GM19438 (cell line): ENCODE measurements at regions not wholly inside any gene's neighbourhood (a gene's known extent, or its start where the extent isn't known, plus 50 kb on each side); places are given as distances from the start of the nearest gene placed in this dataset.

Experiments
- ATAC-seq: cut with Tn5 transposase; IDR thresholded peaks from one replicate; pipeline ENCODE4 v1.9.1; 2021; ENCODE audit warnings: low read depth; ENCODE audit not compliant: unreplicated experiment

DNA sequence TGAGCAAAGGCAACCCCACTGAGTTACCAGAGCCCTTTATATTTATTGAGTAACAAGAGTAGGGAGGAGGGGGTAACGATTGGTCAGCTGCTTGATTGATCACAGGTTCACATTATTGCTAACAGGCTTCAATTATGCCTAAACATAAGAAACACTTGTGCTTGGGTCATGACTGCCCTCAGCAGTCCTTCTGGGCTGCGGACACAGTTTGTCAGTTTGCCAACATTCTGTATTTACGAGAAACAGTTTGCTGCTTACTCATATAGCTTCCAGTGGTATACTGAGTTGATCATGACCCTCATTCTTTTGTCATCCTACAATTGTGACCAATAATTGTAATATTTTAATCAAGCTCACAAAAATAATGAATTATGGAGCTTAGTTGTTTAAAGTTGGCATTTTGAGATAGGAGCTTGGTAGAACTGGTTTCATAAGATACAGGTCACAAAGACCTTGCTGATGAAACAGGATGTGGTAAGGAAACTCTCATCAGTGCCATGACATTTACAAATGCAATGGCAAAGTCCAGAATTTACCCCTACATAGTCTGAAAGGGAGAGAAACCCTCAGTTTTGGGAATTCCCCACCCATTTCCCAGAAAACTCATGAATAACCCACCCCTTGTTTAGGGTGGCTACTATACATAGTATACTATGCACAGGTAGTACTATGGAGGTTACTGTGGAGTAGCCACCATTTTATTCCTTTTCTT, 1421.0 kb upstream of the FLRT2 start:
- ATAC-seq, result no peak

DNA sequence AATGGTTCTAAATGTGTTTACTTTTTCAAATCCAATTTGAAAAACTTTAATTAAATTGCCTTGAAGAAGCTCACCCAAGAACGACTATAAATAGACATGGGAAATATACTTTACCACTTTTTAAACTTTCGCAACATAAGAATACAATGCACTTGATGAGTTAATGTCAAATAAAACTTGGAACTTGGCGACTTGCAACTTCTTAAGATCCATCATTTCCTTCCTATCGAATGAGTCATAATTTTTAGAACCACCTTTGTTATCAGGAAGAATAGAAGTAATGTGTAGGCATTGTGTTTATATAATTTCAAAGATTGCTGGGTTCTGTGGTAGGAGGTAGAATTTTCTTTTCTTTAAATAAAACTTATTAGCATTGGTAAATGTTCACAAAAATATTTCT, 1417.4 kb upstream of the FLRT2 start:
- ATAC-seq, result no peak

DNA sequence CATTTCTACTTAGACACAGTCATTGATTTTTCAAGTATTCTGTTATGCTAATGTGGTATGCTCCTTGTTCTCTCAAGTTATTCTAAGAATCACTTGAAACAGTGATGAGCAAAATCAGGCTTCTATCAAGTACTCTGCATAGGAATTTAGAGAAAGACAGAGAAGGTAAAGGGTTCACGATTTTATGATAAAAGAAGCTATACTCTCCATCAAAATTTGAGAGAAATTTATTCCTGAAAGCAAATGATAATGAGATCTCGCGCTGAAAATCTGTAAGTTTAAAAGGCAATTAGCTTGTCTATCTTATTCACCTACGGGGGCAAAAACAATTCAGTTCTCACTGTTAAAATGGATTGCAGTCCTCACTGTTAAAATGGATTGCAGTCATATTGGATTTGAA, 1404.3 kb upstream of the FLRT2 start:
- no peak for ATAC-seq

DNA sequence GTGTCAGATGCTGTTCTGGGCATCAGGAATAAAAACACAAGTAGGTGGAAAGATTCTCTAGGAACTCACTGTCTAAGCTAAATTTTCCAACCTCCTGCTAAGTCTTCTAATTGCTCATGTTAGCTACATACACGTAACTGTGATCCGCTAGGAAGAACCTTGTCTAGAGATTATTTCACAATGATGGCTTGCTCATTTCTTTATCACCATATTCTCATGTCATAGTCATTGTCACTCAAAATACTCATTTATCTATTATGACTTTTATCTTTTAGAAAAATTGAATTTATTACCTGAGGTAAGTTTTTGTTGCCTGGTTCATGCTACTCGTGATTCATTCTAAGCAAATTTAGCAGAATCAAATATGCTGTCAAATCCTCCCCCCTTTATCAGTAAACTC, 1402.4 kb upstream of the FLRT2 start:
- no peak for ATAC-seq

DNA sequence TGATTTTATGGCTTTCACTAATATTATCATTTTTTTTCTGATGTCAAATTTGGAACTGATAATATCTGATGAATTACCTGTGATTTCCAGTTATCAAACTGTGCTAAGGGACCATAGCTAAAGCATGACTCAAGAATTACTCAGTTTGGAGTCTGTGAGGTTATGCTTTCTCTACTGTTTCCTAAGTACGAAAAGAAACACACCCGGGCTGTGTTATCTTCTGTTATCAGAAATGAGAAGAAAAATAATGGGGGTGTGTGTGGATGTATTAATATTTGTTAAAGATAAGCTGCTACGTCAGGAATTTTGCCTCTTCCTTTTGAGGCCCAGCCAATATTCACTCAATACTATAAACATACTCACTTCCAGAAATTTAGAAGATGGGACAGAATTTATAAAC, 1401.9 kb upstream of the FLRT2 start:
- no peak for ATAC-seq

DNA sequence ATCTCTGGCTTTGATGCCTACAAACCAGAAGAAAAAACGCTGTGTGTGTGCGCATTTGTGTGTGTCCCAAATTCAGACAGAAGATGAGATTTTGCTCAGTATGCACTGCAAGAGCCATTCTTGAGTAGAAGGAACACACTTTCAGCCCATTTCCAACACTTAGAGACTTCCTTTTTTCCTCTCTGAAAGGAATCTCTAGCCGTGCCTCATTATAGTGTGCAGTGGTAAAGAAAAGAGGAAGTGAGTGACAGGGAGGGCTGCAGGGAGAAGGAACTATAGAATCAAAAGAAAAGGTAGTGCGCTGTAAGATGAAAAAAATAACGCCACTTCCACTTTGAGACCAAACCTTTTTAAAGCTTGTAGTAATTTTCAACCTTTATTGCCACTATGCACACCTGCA, 1400.9 kb upstream of the FLRT2 start:
- no peak for ATAC-seq

DNA sequence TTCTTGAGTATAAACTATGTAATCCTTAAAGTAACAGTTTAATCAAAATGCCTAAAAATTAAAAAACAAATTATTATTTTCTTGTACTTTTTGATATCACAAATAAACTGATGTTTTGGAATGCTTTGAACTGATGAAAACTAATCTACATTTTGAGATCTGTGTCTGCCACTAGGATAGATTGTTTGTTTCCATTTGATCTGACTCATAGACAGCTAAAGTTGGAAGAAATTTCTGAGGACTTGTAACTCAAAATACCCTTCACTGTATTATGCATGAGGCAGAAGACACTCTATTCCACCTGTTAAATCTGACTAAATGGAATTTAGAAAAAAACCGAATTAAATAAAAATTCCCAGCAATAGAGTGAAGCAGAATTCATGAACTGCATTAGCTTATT, 1400.0 kb upstream of the FLRT2 start:
- ATAC-seq, result no peak

DNA sequence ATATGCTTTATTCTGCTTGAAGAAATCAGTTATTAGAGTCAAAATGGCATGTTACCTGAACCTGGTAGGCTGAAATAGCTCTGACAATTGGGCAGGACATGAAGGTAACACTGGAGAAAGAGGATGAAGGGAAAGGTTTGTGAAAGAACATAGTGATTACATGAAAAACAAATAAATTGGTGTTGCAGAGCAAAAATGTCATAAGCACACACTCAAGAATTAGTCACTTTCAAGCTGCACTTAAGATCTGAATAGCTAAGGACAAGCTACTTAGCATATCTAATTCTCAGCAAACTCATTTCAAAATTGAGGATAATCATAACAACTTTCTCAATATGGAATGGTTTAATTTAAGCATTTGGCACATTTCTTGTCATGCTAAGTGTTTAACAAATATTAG, 1398.0 kb upstream of the FLRT2 start:
- ATAC-seq, result no peak

DNA sequence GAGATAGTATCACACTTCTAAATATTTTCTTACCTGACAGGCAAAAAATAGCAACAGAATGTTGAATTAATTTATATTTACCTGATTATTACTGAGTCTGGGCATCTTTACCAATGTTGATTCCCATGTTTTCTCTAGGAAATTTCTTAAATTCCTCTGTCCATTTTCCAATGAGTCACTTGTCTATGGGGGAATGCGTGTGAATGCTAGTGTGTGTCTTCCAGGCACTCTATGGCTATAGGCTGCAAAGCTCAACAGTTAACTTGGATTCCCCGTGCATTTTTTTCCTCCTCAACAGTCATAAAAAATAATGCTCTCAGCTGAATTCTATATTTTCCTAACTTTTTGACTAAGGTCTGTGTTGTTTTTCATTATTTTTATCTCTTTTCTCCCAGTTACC, 1385.8 kb upstream of the FLRT2 start:
- ATAC-seq, result no peak

DNA sequence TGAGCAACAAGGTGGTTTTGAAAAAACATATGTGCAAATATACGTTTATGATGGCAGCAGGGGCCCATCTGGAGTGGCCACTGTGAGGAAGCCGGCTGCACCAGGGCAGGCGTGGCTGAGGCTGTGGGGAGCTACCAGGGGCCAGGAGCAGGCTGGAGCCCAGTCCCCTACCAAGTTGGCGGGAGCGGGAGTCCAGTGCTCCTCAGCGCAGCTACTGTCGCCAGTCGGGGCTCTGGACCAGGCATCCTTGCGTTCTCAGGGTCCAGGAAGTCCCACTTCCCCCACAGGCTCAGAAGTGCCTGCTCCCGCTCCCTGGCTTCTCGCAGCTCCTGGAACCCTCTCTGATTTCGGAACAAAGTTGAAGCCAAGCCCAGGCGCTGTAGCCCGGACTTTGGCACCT, 1377.5 kb upstream of the FLRT2 start:
- no peak for ATAC-seq

DNA sequence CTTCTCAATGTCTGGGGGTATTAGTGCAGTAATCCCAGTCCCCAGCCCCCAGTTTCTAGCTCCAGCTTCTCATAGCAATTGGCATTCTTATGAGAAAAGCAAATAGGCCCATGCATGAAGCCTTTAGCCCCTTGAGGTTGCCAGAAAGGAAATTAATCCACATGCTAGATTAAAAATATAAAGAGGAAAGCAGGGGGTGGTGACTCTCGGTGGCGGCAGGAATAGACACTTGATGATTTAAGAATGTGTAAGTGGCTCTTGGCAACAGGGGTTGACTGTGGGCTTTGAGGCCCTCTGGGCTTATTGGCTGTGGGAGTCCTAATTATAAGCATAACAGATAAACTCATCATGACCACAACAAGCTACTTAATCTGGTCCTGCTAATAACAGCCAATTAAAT, 1367.3 kb upstream of the FLRT2 start:
- no peak for ATAC-seq

DNA sequence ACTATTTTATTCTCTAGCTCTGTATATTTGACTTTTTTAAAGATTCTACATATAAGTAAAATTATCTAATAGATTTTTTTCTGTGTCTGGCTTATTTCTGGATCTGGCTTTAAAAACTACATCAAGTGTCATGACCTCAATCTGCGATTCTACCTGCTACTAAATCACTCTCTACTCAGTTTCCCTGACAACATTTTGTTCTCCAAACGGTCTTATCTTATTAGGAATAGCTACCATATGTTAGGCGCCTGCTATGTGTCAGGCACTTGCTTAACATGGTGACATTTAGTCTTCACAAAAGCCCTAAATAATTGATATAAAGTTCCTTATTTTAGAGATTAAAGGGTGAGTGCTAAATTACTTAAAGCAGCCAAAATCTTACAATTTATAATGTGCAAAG, 1362.9 kb upstream of the FLRT2 start:
- ATAC-seq, result no peak

DNA sequence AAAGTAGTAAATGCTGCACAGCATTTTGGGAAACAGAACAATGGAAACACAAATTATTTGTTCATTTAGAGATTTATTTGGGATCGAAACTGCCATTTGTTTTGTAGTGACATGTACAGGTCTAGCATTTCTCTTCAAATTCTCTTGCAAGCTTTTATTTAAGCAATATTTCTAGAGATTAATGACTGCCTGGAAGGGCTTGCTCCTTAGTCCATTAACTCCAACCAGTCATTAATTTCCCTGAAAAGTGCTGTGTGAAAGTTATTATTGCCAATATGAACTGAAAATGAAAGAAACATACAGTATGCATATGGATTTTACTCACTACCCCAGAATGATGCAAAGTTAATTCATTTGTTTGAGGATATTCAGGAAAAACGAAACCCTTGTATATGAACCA, 1349.6 kb upstream of the FLRT2 start:
- ATAC-seq, result no peak

DNA sequence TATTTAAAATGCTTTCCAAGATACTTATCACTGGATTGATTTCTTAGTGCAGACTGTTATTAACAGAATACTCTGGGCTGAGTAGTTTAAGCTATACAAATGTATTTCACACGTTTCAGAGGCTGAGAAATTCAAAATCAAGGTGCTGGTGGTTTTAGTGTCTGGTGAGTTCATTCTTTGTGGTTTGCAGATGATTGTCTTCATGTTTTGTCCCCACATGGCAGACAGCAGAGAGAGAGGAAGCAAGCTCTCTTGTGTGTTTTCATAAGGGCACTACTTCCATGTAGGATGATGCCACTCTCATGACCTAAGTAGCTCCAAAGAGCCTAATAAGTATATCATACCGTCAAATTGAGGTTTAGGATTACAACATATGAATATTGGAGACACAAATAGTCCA, 1348.9 kb upstream of the FLRT2 start:
- ATAC-seq, result no peak

DNA sequence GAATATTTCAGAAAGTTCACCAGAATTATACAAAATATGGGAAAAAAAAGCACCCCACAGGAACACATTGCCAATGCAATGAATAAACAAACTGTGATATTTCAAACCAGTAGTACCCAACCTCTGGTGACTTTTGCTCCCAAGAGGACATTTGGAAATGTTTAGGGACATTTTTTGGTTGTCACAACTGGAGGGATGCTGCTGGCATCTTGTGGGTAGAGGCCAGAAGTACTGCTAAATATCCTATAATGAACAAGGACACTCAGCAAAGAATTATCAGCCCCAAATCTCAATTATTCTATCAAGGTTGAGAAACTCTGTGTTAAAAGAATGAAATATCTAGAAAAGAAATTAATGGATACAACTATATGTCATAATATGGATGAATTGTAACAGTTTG, 1334.4 kb upstream of the FLRT2 start:
- no peak for ATAC-seq

DNA sequence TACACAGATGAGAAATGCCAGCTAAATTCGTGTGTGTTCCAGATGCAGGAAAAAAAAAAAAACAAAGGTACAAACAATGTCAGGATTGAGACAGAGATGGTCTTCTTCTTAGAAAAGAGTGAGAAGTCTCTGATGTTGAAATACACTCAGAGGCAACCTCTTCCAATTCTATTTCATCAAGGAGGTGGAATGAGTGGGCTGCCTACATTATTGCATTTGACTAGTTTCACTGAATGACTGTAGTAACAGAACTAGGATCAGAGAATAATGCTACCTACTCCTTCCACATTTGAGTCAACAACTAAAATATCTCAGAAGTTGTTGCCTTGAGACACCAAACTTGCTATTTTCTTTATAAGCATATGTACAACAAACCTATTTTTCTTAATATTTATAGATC, 1332.2 kb upstream of the FLRT2 start:
- ATAC-seq, result no peak

DNA sequence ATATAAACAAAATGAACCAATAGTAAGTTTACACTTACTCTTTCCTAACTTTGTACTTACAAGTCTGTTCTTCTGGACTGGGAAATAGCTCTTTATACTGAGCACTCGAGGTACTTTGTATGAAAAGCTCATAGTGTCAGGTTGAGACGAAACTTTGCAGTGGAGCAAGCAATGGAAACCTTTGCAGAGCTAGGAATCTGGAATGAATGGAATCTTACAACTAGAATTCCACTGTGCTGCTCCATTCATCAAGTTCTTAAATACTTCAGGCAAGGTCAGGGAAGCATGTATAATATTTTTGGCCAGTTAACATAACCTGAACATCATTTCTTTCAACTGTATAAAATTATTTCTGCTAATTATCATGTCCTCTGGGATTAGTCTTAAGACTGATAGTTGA, 1327.5 kb upstream of the FLRT2 start:
- no peak for ATAC-seq

DNA sequence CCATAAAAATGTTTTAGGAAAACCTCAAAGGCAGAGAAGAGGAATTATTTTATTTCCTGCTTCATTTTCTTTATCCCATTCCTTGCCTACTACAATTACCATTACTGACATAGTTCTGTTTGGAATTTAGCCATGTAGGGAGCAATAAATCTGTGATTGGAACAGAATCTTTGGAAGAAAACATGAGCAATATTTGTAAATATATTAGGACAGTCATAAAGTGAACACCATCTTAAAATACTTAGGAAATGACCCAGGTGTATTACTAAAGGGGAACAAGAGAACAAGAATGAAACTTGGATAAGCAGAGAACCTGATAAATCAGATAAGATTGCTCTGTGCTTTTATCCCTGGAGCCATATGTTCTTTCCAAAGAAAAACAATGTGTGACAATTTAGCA, 1326.0 kb upstream of the FLRT2 start:
- ATAC-seq, result no peak

DNA sequence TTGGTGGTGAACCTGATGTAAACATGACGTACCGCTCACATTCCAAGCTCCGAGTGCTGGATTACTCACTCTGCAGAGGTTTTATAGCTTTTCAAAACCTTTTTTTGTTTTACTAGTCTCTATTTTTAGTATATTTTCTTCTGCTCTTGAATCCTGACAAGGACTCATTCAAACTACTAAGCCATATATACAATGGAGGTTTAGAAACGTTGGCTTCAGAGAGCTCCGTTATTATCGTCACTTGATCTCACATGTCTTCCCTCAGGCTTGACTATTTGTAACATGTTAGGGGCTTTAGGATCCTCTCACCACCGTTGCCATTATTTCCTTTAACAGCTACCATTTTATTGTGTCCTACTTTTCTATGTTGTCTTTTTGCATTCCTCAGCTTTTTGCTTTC, 1321.5 kb upstream of the FLRT2 start:
- no peak for ATAC-seq

DNA sequence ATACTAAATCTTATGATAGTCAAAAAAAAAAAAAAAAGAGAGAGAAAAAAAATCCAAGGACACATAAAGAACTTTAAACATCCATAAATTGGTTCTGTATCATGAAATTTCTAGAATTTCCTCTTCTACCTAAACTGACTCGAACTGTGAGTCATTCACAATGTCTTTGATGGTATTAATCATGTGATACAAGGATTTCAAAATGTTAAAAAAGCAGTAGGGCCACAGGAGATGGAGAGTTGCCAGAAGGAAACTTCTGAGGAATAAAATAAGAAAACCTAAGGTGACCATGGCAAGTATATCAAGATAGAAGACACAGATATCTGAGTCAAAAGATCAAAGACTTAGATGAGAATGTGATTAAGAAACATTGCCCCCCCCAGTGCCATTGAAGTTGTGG, 1320.9 kb upstream of the FLRT2 start:
- ATAC-seq, result no peak

DNA sequence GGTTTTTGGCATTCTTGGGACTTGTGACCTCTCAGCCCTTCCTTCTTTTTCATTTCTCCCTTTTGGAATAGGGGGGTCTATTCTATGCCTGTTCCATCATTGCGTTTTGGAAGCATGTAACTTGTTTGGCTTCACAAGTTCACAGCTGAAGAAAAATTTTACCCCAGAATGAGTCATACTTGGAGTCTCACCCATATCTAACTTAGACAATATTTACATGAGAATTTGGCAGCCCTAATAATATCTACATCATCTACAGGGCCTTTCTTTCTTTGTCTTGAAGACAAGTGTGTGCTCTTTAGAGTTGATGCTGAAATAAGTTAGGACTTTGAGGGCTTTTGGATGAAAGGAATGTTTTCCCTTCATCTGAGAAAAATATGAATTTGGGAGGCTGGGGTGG, 1312.9 kb upstream of the FLRT2 start:
- no peak for ATAC-seq

DNA sequence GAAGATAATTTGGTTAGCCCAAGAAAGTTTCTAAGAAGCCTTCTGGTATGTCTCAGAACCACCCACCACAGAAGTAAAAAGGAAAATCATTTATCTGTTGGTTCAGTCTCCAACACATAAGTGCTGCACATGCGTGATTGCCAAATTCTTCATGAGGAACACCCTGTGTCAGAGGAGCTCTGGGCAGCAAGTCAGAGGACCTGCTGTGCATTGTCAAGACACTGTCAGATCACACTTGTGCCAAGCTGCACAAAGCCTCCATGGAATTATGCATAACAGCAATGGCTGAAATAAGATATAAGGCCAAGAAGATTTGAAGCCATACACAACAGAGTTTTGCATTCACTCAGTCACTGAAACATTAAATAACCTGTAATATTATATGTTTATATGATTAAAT, 1304.7 kb upstream of the FLRT2 start:
- no peak for ATAC-seq

DNA sequence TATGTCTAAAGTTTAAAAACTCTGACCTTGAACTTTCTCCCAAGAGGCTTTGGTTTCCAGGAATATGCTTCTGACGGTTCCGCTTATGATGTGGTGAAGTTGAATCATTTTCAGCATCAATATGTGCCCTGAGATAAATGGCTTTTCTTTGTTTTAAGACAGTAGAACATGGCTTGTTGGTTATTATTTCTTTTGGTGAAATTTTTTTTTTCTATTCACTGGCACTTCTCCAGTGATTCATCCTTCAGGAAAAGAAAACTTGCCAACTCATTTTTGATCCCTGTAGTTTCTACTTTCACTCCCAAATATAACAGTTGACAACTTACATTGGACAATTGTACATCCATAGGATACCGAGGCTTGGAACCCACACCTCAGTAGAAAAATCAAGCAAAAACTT, 1301.2 kb upstream of the FLRT2 start:
- ATAC-seq, result no peak
